Kidney (tissue), 13 donors: ENCODE measurements at regions not wholly inside any gene's neighbourhood (a gene's known extent, or its start where the extent isn't known, plus 50 kb on each side); places are given as distances from the start of the nearest gene placed in this dataset.

Source experiments
- DNase-seq, 5 donors: peaks; one replicate each; pipeline ENCODE4 v3.0.0-alpha.2; 2013 to 2020
- FAIRE-seq: peaks from 2 replicates; lab custom pipeline; 2012; peaks lifted over from hg19 to GRCh38; lab: Jason Lieb, UNC
- H3K27ac ChIP-seq, 2 donors: one replicate each; pipeline ENCODE4 v1.7.0; 2013; ENCODE audit warnings: low read depth in 2 of 2, low read length in 2 of 2, inconsistent platforms in 1 of 2
- H3K27me3 ChIP-seq: one replicate; pipeline ENCODE4 v1.7.1; 2013; ENCODE audit warnings: low read length, inconsistent platforms; ENCODE audit not compliant: control insufficient read depth, insufficient read depth
- H3K36me3 ChIP-seq, 3 donors: one replicate each; pipeline versions ENCODE4 v1.7.0 to v1.7.1; 2013; ENCODE audit warnings: low read length in 3 of 3, control low read depth in 1 of 3, inconsistent platforms in 1 of 3; ENCODE audit not compliant: insufficient read depth in 3 of 3, control insufficient read depth in 2 of 3
- H3K4me1 ChIP-seq, 3 donors: one replicate each; pipeline versions ENCODE4 v1.7.0 to v1.7.1; 2013; ENCODE audit warnings: low read length in 3 of 3, inconsistent platforms in 1 of 3, low read depth in 1 of 3; ENCODE audit not compliant: control insufficient read depth in 2 of 3, insufficient read depth in 2 of 3
- H3K4me3 ChIP-seq, 3 donors: one replicate each; pipeline versions ENCODE4 v1.7.0 to v1.8.1; 2013; ENCODE audit warnings: low read length in 3 of 3, control low read depth in 1 of 3, inconsistent platforms in 1 of 3
- H3K9ac ChIP-seq, 3 donors: one replicate each; pipeline versions ENCODE4 v1.7.0 to v1.7.1; 2013; ENCODE audit warnings: low read length in 3 of 3, control low read depth in 1 of 3, inconsistent platforms in 1 of 3
- H3K9me3 ChIP-seq, 3 donors: one replicate each; pipeline versions ENCODE4 v1.7.0 to v1.7.1; 2013; ENCODE audit warnings: low read length in 3 of 3, control low read depth in 1 of 3, inconsistent platforms in 1 of 3; ENCODE audit not compliant: control insufficient read depth in 2 of 3, insufficient read depth in 1 of 3
- CTCF ChIP-seq: IDR thresholded peaks from 3 replicates; pipeline ENCODE4 v1.5.1; 2012; ENCODE audit warnings: mild to moderate bottlenecking, moderate library complexity, borderline replicate concordance; ENCODE audit not compliant: insufficient read depth; ENCODE audit errors: extremely low read depth
- intact Hi-C: fragments of 100-400 bp; cut with DNase I; formaldehyde crosslinking; loops from one replicate; pipeline ENCODE4 v1.11.1; 2022
- donor health status: control.
- donor health status: control.
- donor health status: control.
- donor health status: control.
- donor health status: control.
- donor health status: DM: yes; HTN: yes; CAD: no.
- donor health status: Normal renal cell carcinoma (clear cell type).

GRCh38 chr6:150806790-150807189, 58.7 kb upstream of the MTHFD1L start:
- Histone ChIP-seq H3K36me3 (peaks cover 0 to 4% (median 0%) of the 10 kb centered on the region in 3 donors), H3K27ac (no peak overlapping the region), H3K4me3 (no peak overlapping the region), H3K4me1 (no peaks in the 10 kb centered on the region), H3K27me3 (no peaks in the 10 kb centered on the region), H3K9me3 (no peaks in the 10 kb centered on the region), H3K9ac (no peak overlapping the region)
- FAIRE-seq: no peak
- no peak for DNase-seq
- no peak for TF ChIP-seq CTCF
- intact Hi-C loops: no loop called here

DNA sequence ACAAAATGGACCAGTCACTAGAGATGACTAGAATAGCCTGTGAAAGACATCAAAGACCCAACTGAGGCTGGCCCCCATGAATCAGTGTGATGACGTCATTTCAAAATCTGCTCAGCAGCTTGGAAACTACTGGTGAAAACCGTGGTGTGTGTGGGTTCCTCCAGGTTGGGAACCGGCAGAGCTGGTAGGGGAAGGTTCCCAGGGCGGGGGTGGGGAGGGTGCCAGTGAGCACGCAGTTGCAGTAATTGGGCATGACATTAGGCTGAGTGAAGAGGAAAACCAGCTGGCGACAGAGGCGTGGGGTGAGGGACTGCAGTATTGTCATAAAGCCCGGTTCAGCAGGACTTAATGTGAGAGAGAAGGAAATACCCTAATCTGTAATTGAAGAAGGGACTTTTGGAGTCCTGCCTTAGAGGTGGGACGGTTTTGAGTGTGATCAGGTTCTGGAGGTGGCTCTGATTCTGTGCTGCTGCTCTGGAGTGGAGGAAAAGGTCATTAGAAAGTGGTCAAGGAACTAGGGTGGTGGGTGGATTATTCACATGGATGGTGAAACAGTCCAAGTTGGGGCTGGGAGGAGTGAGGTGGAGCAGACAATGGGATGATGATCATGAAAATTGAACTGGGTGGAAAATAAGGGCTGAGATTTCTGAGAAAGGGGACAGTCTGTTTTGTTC, 52.0 kb upstream of the MTHFD1L start:
- no peak for TF ChIP-seq CTCF
- intact Hi-C loops: loop anchor here (10.0 kb wide), 1 partner anchor 399 kb away; no protein-coding TSS in a partner anchor
- Histone ChIP-seq H3K27me3 (no peaks in the 10 kb centered on the region), H3K4me3 (no peak overlapping the region), H3K4me1 (peaks cover 0 to 6% (median 0%) of the 10 kb centered on the region in 3 donors), H3K9me3 (no peaks in the 10 kb centered on the region), H3K9ac (no peak overlapping the region), H3K27ac (peak overlapping the region; percentile 53 to 57), H3K36me3 (peaks cover 0 to 5% (median 2%) of the 10 kb centered on the region in 3 donors)
- FAIRE-seq (no peak), DNase-seq (peak in 4 of 5 donors; percentile 64 to 74 (median 71))

GRCh38 chr6:150813993-150814359, 51.5 kb upstream of the MTHFD1L start:
- DNase-seq: no peak
- Histone ChIP-seq H3K27ac (peak overlapping the region in 1 of 2 donors; percentile 53), H3K9me3 (no peaks in the 10 kb centered on the region), H3K4me1 (peaks cover 0 to 6% (median 0%) of the 10 kb centered on the region in 3 donors), H3K36me3 (peaks cover 0 to 5% (median 2%) of the 10 kb centered on the region in 3 donors), H3K27me3 (no peaks in the 10 kb centered on the region), H3K4me3 (no peak overlapping the region), H3K9ac (no peak overlapping the region)
- no peak for TF ChIP-seq CTCF
- no peak for FAIRE-seq
- intact Hi-C loops: loop anchor here (10.0 kb wide), 1 partner anchor 399 kb away; no protein-coding TSS in a partner anchor
